Fibroblast of peridontal ligament (primary cell): ENCODE measurements at regions not wholly inside any gene's neighbourhood (a gene's known extent, or its start where the extent isn't known, plus 50 kb on each side); places are given as distances from the start of the nearest gene placed in this dataset.

Source experiments
- DNase-seq: peaks from one replicate; pipeline ENCODE4 v3.0.0-alpha.2; 2010; ENCODE audit errors: extremely low read depth

- DNase-seq: no peak
Measured at GRCh38 chr15:29880341-29880740, 58.1 kb upstream of the TJP1 start.

GRCh38 chr15:29874977-29875376, 52.7 kb upstream of the TJP1 start:
- no peak for DNase-seq

- DNase-seq: no peak
Measured at GRCh38 chr15:29873947-29874411, 51.7 kb upstream of the TJP1 start.

GRCh38 chr15:29873264-29873663, 51.0 kb upstream of the TJP1 start:
- no peak for DNase-seq

- no peak for DNase-seq
Measured at GRCh38 chr15:29872716-29873115, 50.4 kb upstream of the TJP1 start.
